Stomach smooth muscle (tissue), 2 donors: ENCODE measurements at regions not wholly inside any gene's neighbourhood (a gene's known extent, or its start where the extent isn't known, plus 50 kb on each side); places are given as distances from the start of the nearest gene placed in this dataset.
A peak's percentile ranks its signal among the peaks of the same experiment; 100 is the strongest.

Source experiments
- H3K27ac ChIP-seq: one replicate; pipeline ENCODE4 v1.7.0; 2013; ENCODE audit warnings: mild to moderate bottlenecking, low read length, inconsistent platforms
- H3K27me3 ChIP-seq, 2 donors: one replicate each; pipeline ENCODE4 v1.7.0; 2013; ENCODE audit warnings: low read length in 2 of 2; ENCODE audit not compliant: insufficient read depth in 2 of 2, control insufficient read depth in 1 of 2
- H3K36me3 ChIP-seq, 2 donors: one replicate each; pipeline ENCODE4 v1.7.0; 2013; ENCODE audit warnings: low read length in 2 of 2; ENCODE audit not compliant: control insufficient read depth in 2 of 2, insufficient read depth in 2 of 2
- H3K4me1 ChIP-seq: one replicate; pipeline ENCODE4 v1.7.0; 2013; ENCODE audit warnings: low read length; ENCODE audit not compliant: control insufficient read depth, insufficient read depth
- H3K4me3 ChIP-seq, 2 donors: one replicate each; pipeline ENCODE4 v1.7.0; 2013; ENCODE audit warnings: low read length in 2 of 2
- H3K9ac ChIP-seq, 2 donors: one replicate each; pipeline ENCODE4 v1.7.0; 2013; ENCODE audit warnings: low read length in 2 of 2, mild to moderate bottlenecking in 1 of 2
- H3K9me3 ChIP-seq, 2 donors: one replicate each; pipeline ENCODE4 v1.7.0; 2013; ENCODE audit warnings: low read length in 2 of 2; ENCODE audit not compliant: control insufficient read depth in 2 of 2
- donor health status: healthy.
- donor health status: Pancreatic carcinoma.

GRCh38 chr16:80366023-80366422 is 174.8 kb upstream of the DYNLRB2 start:
- H3K27ac ChIP-seq = no peak overlapping the region
- H3K9ac ChIP-seq = no peak overlapping the region
- no peaks in the 10 kb centered on the region for H3K27me3 ChIP-seq
- H3K36me3 ChIP-seq = no peaks in the 10 kb centered on the region
- peaks cover 6% of the 10 kb centered on the region for H3K4me1 ChIP-seq
- H3K4me3 ChIP-seq = no peak overlapping the region
- H3K9me3 ChIP-seq = no peaks in the 10 kb centered on the region

GRCh38 chr16:80362816-80363215 is 178.0 kb upstream of the DYNLRB2 start:
- H3K27ac ChIP-seq = no peak overlapping the region
- no peak overlapping the region for H3K9ac ChIP-seq
- H3K4me3 ChIP-seq = no peak overlapping the region
- no peaks in the 10 kb centered on the region for H3K4me1 ChIP-seq
- peaks cover 0 to 2% of the 10 kb centered on the region in 2 donors for H3K9me3 ChIP-seq
- no peaks in the 10 kb centered on the region for H3K36me3 ChIP-seq
- H3K27me3 ChIP-seq = no peaks in the 10 kb centered on the region

DNA sequence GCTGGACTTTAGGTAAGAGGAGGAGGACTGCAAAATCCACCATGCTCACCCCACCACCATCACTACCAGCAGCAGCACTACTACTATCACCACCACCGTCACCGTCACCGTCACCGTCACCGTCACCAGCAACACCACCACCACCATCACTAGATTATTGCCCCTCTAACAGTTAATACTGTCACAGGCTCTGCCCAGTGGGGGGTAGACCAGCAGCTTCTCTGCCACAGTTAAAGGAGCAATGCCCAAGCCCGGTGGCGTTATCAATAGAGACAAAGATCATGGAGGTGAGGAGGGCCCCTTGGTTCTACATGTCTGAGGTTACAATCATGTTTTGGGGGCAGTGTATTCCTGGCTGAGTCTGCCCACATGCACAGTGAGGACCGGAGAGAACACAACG is 184.4 kb upstream of the DYNLRB2 start:
- H3K9ac ChIP-seq = no peak overlapping the region
- no peaks in the 10 kb centered on the region for H3K4me1 ChIP-seq
- peaks cover 0 to 2% of the 10 kb centered on the region in 2 donors for H3K9me3 ChIP-seq
- no peak overlapping the region for H3K27ac ChIP-seq
- no peak overlapping the region for H3K4me3 ChIP-seq
- H3K36me3 ChIP-seq = no peaks in the 10 kb centered on the region
- no peaks in the 10 kb centered on the region for H3K27me3 ChIP-seq

GRCh38 chr16:80355335-80355734 is 185.5 kb upstream of the DYNLRB2 start:
- H3K4me3 ChIP-seq = no peak overlapping the region
- no peak overlapping the region for H3K27ac ChIP-seq
- H3K27me3 ChIP-seq = no peaks in the 10 kb centered on the region
- no peaks in the 10 kb centered on the region for H3K9me3 ChIP-seq
- no peaks in the 10 kb centered on the region for H3K36me3 ChIP-seq
- H3K9ac ChIP-seq = no peak overlapping the region
- H3K4me1 ChIP-seq = no peaks in the 10 kb centered on the region

- H3K27ac ChIP-seq = no peak overlapping the region
- peaks cover 0 to 4% of the 10 kb centered on the region in 2 donors for H3K9me3 ChIP-seq
- no peaks in the 10 kb centered on the region for H3K36me3 ChIP-seq
- H3K4me1 ChIP-seq = peaks cover 5% of the 10 kb centered on the region
- no peak overlapping the region for H3K4me3 ChIP-seq
- no peak overlapping the region for H3K9ac ChIP-seq
- H3K27me3 ChIP-seq = no peaks in the 10 kb centered on the region
Measured at GRCh38 chr16:80350061-80350460, 190.7 kb upstream of the DYNLRB2 start.

- Histone ChIP-seq H3K36me3 (no peaks in the 10 kb centered on the region), H3K27ac (no peak overlapping the region), H3K4me1 (peaks cover 5% of the 10 kb centered on the region), H3K4me3 (peak overlapping the region in 1 of 2 donors; percentile 57), H3K27me3 (no peaks in the 10 kb centered on the region), H3K9me3 (peaks cover 0 to 4% of the 10 kb centered on the region in 2 donors), H3K9ac (no peak overlapping the region)
Measured at GRCh38 chr16:80347900-80348299, 192.9 kb upstream of the DYNLRB2 start.

DNA sequence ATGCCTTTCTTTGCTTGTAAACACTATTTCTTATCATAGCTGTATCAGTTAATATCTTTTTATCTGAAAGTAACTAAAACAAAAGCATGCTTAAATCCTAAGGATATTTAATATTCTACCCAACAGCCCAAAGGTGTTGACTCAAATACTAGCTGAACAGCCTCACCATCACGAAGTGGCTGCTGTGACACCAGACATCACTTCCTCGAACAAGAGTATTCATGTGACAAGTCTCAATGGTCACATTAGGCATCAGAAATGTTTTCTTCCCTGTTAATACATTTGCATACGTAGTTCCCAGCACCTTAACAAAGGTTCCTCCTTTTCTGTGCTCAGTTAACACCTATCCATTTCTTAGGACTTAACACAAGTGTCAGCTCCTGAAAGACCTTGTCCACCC is 193.8 kb upstream of the DYNLRB2 start:
- Histone ChIP-seq H3K4me3 (no peak overlapping the region), H3K4me1 (peaks cover 5% of the 10 kb centered on the region), H3K36me3 (no peaks in the 10 kb centered on the region), H3K27ac (no peak overlapping the region), H3K9ac (no peak overlapping the region), H3K27me3 (no peaks in the 10 kb centered on the region), H3K9me3 (peaks cover 0 to 4% of the 10 kb centered on the region in 2 donors)

- H3K27ac ChIP-seq = no peak overlapping the region
- no peaks in the 10 kb centered on the region for H3K27me3 ChIP-seq
- H3K9ac ChIP-seq = no peak overlapping the region
- H3K36me3 ChIP-seq = no peaks in the 10 kb centered on the region
- peaks cover 0 to 4% of the 10 kb centered on the region in 2 donors for H3K9me3 ChIP-seq
- H3K4me3 ChIP-seq = no peak overlapping the region
- H3K4me1 ChIP-seq = peaks cover 5% of the 10 kb centered on the region
Measured at GRCh38 chr16:80346111-80346632, 194.6 kb upstream of the DYNLRB2 start.

DNA sequence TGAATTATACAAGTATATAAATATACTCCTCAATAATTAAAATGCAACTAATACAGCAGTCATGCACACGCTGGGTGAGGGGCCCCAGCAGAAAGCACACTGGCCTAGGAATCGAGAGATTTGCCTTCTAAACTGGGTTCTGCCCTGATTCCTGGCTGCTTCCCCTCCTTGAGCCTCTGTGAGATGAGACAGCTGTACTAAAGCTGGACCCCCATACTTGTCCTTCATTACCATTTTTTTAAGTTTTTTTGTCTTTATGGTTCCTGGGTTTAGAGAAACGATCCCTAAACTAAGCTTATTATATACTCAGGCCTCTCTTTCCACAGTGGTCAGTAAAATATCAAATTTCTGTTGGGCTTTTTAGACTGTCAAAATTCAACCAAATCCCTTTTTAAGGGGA is 195.1 kb upstream of the DYNLRB2 start:
- H3K36me3 ChIP-seq = no peaks in the 10 kb centered on the region
- H3K9me3 ChIP-seq = peaks cover 0 to 4% of the 10 kb centered on the region in 2 donors
- H3K9ac ChIP-seq = no peak overlapping the region
- no peaks in the 10 kb centered on the region for H3K27me3 ChIP-seq
- H3K4me3 ChIP-seq = no peak overlapping the region
- H3K27ac ChIP-seq = no peak overlapping the region
- H3K4me1 ChIP-seq = peaks cover 5% of the 10 kb centered on the region

- H3K4me3 ChIP-seq = no peak overlapping the region
Measured at GRCh38 chr16:80344570-80344969, 196.2 kb upstream of the DYNLRB2 start.

GRCh38 chr16:80341263-80341662 is 199.5 kb upstream of the DYNLRB2 start:
- Histone ChIP-seq H3K27me3 (no peaks in the 10 kb centered on the region), H3K9me3 (no peaks in the 10 kb centered on the region), H3K4me3 (no peak overlapping the region), H3K9ac (no peak overlapping the region), H3K4me1 (no peaks in the 10 kb centered on the region), H3K27ac (no peak overlapping the region), H3K36me3 (no peaks in the 10 kb centered on the region)

More at GRCh38 chr16:80344570-80344969, 196.2 kb upstream of the DYNLRB2 start:
- no peaks in the 10 kb centered on the region for H3K36me3 ChIP-seq
- H3K27ac ChIP-seq = no peak overlapping the region
- H3K27me3 ChIP-seq = no peaks in the 10 kb centered on the region
- H3K9me3 ChIP-seq = peaks cover 0 to 4% of the 10 kb centered on the region in 2 donors
- peaks cover 5% of the 10 kb centered on the region for H3K4me1 ChIP-seq
- H3K9ac ChIP-seq = no peak overlapping the region
